ENCODE measurements at regions not wholly inside any gene's neighbourhood (a gene's known extent, or its start where the extent isn't known, plus 50 kb on each side); places are given as distances from the start of the nearest gene placed in this dataset.

DNA sequence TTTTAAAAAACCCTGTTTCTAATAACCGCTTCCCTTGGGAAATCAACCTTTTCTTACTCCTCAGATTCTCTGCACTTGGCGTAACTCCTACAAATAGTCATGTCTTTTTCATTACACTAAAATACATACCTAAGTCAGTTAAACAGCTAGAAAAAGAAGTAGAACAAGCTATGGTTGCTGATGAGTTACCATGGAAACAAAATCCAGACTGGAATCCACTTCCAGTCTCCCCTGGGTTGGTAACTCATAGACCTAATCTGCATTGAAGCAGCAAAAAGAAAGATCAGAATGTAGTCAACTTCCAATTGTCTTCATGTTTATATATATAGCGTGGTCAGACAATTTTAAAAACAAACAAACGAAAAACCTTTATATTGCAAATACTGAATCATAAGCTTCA lies 260.8 kb upstream of the LRRN1 start:
- TF ChIP-seq, protein P1, sequence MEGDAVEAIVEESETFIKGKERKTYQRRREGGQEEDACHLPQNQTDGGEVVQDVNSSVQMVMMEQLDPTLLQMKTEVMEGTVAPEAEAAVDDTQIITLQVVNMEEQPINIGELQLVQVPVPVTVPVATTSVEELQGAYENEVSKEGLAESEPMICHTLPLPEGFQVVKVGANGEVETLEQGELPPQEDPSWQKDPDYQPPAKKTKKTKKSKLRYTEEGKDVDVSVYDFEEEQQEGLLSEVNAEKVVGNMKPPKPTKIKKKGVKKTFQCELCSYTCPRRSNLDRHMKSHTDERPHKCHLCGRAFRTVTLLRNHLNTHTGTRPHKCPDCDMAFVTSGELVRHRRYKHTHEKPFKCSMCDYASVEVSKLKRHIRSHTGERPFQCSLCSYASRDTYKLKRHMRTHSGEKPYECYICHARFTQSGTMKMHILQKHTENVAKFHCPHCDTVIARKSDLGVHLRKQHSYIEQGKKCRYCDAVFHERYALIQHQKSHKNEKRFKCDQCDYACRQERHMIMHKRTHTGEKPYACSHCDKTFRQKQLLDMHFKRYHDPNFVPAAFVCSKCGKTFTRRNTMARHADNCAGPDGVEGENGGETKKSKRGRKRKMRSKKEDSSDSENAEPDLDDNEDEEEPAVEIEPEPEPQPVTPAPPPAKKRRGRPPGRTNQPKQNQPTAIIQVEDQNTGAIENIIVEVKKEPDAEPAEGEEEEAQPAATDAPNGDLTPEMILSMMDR (IDR thresholded peaks at IDR 0.05) = no peak
- no peak for TF ChIP-seq EP300 (IDR thresholded peaks at IDR 0.05)
- no peak for TF ChIP-seq POLR2A (IDR thresholded peaks at IDR 0.05; ENCODE audit: low read depth)
- no peak for TF ChIP-seq POLR2AphosphoS5 (IDR thresholded peaks at IDR 0.05)
